Activated naive CD8-positive, alpha-beta T cell treated with anti-CD3 and anti-CD28 coated beads, Interleukin-2, amount 50 U/mL, for 16 hours (primary cell): ENCODE measurements at regions not wholly inside any gene's neighbourhood (a gene's known extent, or its start where the extent isn't known, plus 50 kb on each side); places are given as distances from the start of the nearest gene placed in this dataset.
"Not testable (repeated sequence)": the region's sequence is repeated elsewhere in the genome, so short reads cannot be mapped to it uniquely, and the experiment has no call there.

Experiments used
- DNase-seq: peaks from one replicate; pipeline ENCODE4 v3.0.0-alpha.2; 2020; ENCODE audit warnings: low read depth, low spot score

DNA sequence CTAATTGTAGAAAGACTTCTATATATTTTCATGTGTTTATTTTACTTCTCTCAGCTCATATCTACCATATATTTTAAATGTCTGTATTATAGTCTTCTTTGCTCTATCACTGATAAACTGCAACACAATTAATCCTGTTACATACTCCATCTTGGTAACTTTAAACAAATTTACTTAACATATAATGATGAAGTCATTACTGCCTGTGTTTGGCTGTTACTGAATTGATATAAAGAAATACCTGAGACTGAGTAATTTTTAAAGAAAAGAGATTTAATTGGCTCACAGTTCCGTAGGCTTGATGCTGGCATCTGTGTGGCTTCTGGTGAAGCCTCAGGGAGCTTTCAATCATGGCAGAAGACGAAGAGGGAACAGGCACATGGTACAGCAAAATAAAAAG, 1480.4 kb downstream of the HACE1 start:
- DNase-seq: no peak

GRCh38 chr6:103367212-103367611, 1492.5 kb downstream of the HACE1 start:
- no peak for DNase-seq

DNA sequence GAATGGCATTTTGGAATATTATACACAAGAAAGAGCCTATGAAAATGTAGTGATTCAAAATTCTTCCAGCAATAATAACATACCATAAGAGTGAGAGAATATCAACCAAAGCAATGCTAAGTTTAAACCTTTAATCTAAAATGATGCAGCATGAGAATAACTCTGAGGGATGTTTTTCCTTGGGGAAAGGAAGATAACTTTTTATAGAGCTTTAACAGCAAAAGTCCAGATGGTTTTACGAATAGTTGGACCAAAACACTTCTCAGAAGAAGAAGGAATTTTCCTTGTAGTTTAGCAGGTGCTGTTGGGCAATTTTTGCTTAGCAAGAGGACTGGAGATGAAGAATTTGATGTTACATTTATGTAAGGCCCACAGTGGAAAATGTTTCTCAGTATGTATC, 1503.2 kb downstream of the HACE1 start:
- DNase-seq: no peak

DNA sequence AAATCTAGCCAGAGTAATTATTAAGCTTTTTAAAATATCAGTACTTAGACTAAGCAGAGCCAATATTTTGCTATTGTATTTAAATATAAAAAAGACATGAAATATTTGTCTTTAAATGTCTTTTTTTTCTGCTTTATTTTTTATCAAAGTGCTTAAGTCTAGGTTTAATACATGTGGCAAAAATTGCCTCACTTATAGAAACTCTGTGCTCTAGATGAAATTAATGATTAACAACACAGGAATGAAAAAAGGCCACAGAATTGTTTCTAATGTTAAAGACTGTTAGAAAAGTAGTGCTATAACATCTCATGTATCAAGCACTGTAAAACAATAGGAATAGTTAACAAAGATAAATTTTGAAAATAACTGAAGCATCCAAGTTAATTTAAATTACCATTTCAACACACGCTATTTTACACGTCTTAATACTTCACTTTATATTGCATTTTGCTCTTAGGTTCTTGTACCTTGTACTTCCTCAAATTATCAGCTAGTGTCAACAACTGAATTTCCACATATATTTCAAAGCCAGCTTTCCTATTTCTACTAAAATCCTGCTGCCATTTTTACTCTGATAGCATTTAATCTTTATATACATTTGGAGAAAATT, 1515.1 kb downstream of the HACE1 start:
- no peak for DNase-seq

DNA sequence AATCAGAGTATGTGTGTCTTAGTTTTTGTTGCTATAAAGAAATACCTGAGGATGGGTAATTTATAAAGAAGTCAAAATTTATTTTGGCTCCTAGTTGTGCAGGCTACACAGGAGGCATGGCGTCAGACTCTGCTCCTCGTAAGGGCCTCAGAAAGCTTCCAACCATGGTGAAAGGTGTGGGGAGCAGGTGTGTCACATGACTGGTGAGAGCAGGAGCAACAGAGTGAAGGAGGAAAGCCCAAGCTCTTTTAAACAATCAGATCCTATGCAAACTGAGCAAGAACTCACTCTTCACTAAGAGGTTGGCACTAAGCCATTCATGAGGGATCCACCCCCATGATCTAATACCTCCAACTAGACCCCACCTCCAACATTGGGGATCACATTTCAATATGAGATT, 1524.3 kb downstream of the HACE1 start:
- no peak for DNase-seq

- DNase-seq: no peak
Observed at GRCh38 chr6:103326760-103327757, 1532.7 kb downstream of the HACE1 start.

GRCh38 chr6:103313432-103313831, 1546.3 kb downstream of the HACE1 start:
- no peak for DNase-seq

- not testable (repeated sequence) for DNase-seq
Observed at GRCh38 chr6:103294376-103294775, 1565.3 kb downstream of the HACE1 start.

- no peak for DNase-seq
Observed at GRCh38 chr6:103284835-103285234, 1574.9 kb downstream of the HACE1 start.

DNA sequence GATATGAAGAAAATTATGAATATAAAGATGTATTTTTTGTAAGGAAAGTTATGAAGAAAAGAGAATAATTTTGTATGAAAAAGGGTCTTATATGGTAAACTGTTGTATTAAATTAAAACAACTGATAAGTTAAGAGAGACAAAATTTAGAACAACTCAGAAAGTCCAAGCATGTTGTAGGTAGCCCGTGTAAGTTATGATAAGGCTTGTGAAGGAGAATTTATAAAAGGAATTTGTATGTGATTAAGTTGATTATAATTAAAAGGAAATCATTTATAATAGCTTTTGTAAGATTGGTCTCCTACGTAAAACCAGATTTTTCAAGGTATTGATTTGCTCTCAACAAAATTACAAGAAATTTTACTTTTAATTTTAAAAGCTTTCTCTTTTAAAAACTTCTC, 1579.3 kb downstream of the HACE1 start:
- no peak for DNase-seq

GRCh38 chr6:103277936-103278335, 1581.8 kb downstream of the HACE1 start:
- DNase-seq: no peak

- DNase-seq: no peak
Observed at GRCh38 chr6:103273048-103273447, 1586.7 kb downstream of the HACE1 start.

- DNase-seq: no peak
Observed at GRCh38 chr6:103269581-103269980, 1590.1 kb downstream of the HACE1 start.

DNA sequence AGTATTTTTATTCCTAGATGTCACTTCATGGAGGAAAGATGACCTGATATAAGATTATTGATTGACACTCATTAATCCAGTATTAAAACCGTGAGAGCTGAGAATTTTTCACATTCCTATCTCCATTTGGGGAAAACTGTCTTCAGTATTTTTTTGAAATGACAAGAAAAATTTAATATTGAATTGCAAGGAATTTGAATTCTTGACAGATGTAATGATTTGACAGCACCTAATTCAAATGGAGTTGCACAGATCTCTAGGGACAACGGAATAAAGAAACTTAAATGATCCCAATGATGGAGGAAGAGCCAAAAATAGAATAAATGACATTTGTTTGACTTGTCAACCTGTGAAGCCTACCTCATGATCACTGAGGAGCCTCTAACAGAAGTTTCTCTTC, 1591.4 kb downstream of the HACE1 start:
- no peak for DNase-seq

DNA sequence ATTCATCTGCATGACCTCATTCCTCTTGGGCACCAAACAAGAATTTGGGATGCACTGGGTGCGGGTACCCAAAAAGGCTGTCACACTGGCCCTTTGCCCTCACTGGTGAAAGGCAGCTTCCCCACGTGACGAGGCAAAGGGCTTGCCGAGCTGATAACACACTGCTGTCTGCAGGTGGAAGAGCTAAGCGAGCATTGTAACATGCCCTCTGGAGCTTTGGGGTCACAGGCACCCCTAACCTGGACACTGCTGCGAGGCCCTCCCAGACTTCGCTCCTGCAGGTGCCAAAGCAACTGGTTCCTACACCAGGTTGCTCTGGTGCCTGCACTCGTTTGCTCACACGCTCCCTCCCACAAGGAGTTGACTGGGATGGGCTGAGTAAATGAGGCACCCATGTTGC, 1595.7 kb downstream of the HACE1 start:
- no peak for DNase-seq

DNA sequence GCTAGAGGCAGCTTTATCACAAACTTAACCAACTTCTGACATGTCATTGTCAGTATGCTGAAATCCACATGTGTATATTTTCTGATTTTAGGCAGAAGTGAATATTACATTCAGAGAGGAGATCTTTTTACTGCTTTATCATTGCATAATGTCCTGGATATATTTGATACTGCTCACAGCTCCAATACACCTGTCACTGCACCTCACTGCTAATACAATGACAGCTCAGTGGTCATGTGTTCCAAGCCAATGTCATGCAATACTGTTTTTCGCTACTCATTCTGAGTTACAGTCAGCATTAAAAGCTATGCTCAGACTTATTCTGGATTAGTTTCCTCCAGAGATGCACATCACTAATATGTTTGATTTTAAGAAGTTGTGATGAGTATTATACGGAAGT, 1604.6 kb downstream of the HACE1 start:
- DNase-seq: no peak

- DNase-seq: no peak
Observed at GRCh38 chr6:103236923-103237322, 1622.8 kb downstream of the HACE1 start.

- no peak for DNase-seq
Observed at GRCh38 chr6:103231181-103231580, 1628.5 kb downstream of the HACE1 start.

GRCh38 chr6:103215847-103216246, 1643.9 kb downstream of the HACE1 start:
- no peak for DNase-seq

DNA sequence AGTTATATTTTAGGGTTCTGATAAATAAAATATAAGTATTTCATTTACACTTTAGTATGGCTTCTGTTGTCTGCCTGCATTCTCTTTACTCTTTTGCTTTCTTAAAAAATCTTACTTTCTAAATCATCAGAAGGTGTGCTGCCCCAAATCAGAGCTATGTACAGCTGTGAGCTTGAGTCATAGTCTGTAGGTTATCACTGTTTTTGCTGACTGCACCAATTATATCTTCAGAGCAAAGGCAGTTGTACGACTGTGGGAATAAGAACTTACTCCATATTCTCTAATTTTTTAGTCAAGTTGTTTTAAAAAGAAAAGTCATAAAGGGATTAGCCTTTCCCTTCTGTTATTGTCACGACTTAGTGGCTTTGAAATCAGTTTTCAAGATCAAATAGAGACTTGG, 1649.0 kb downstream of the HACE1 start:
- no peak for DNase-seq

DNA sequence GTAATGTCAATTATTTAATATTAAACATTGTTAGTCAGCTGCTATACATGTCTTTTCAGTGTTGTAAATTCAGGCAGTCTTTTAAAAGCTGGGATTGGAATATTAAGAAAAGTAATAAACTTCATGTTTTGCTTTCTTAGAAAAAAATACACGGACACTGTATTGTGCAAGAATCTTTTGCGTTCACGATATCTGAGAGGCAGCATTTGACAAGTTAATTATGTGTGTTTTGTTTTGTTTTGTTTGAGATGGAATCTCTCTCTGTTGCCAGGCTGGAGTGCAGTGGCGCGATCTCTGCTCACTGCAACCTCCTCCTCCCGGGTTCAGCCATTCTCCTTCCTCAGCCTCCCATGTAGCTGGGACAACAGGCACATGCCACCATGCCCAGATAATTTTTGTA, 1661.3 kb downstream of the HACE1 start:
- DNase-seq: no peak

DNA sequence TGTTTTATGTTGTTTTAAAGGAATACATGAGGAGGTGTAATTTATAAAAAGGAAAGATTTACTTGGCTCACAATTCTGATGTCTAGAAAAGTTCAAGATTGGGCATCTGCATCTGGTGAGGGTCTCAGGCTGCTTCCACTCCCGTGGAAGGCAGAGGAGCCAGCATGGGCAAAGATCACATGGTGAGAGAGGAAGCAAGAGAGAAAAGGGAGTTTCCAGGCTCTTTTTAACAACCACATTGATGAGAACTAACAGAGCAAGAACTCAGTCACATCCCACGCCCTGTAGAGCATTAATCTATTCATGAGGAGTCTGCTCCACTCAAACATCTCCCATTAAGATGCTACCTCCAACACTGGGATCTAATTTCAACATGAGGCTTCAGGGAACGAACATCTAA, 1666.3 kb downstream of the HACE1 start:
- DNase-seq: no peak
